Activated T-helper 17 cell treated with anti-CD3 and anti-CD28 coated beads, Interleukin-2, amount 50 U/mL, for 72 hours (primary cell): ENCODE measurements at regions not wholly inside any gene's neighbourhood (a gene's known extent, or its start where the extent isn't known, plus 50 kb on each side); places are given as distances from the start of the nearest gene placed in this dataset.
"Not testable (repeated sequence)": the region's sequence is repeated elsewhere in the genome, so short reads cannot be mapped to it uniquely, and the experiment has no call there.

Source experiments
- ATAC-seq: fragments of 150-1000 bp; cut with Tn5 transposase; replicated peaks from 2 replicates; pipeline ENCODE4 v1.10.0; 2021; ENCODE audit warnings: mild to moderate bottlenecking, moderate library complexity
- H3K27ac Mint-ChIP-seq: one replicate; pipeline ENCODE4 v1.8.0; 2022; ENCODE audit warnings: mixed read lengths
- H3K27me3 Mint-ChIP-seq: one replicate; pipeline ENCODE4 v1.8.0; 2022; ENCODE audit warnings: mixed read lengths
- H3K36me3 Mint-ChIP-seq: one replicate; pipeline ENCODE4 v1.8.0; 2022; ENCODE audit warnings: low read depth, mild to moderate bottlenecking, mixed read lengths
- H3K4me1 Mint-ChIP-seq: one replicate; pipeline ENCODE4 v1.8.0; 2022; ENCODE audit warnings: mixed read lengths
- H3K4me3 Mint-ChIP-seq: one replicate; pipeline ENCODE4 v1.8.0; 2022; ENCODE audit warnings: mild to moderate bottlenecking, mixed read lengths
- H3K9me3 Mint-ChIP-seq: one replicate; pipeline ENCODE4 v1.8.0; 2022; ENCODE audit warnings: mixed read lengths

DNA sequence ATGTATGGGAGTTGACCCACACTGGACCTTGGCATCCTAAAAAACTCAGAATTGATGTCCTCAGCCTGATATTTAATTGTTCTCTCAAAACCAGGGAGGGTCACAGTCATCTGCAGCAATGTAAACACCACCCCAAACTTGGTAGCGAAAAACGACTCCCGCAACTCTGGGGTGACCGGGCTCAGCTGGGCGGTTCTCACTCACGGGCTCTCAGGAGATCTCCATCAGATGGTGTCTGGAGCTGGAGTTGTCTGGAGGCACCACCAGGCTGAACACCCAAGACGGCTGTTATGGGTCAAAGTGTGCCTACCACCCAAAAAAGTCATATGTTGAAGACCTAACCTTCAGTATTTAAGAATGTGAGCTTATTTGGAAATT lies 50.9 kb upstream of the NXT1 start:
- ATAC-seq = no peak
- Mint-ChIP-seq H3K27ac (no peak overlapping the region), H3K9me3 (no peaks in the 10 kb centered on the region), H3K4me3 (no peak overlapping the region), H3K4me1 (peaks cover 4% of the 10 kb centered on the region), H3K27me3 (peaks cover 6% of the 10 kb centered on the region), H3K36me3 (no peaks in the 10 kb centered on the region)

DNA sequence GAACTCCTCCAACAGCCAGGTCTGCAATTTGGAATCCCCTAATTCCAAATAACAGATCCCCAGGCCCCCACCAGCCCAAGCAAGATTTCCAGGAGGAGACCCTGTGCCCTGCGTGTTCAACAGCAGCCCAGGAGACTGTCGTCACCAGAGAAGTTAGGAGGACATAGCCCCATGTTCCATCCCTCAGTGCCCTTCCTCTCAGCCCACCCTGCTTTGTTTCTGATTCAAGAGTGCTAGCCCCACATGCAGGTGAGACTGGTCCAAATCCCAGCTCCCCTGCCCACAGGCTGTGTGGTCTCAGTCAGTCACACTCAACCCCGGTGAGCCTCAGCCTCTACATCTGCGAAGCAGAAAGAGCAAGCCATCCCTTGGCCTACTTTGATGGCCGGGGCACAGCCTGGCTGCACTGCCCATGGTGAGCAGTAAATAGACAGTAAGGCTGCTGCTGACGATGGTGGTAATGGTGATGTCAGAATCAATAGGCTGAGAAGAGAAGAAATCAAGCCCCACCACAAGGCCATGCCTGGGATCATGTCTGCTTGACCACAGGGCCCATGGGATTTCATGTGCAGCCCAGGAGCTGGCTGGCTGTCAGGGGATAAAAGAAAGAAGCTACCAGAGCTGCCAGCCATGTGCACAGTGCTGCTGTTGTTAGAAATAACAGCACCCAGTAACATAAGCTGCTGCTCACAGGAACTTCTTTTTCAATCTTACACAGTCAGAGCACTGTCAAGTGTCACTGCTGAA lies 51.5 kb upstream of the NXT1 start:
- no peak overlapping the region for H3K27ac Mint-ChIP-seq
- H3K4me3 Mint-ChIP-seq = no peak overlapping the region
- no peak for ATAC-seq
- H3K9me3 Mint-ChIP-seq = no peaks in the 10 kb centered on the region
- no peaks in the 10 kb centered on the region for H3K36me3 Mint-ChIP-seq
- H3K27me3 Mint-ChIP-seq = peaks cover 10% of the 10 kb centered on the region
- peaks cover 4% of the 10 kb centered on the region for H3K4me1 Mint-ChIP-seq

DNA sequence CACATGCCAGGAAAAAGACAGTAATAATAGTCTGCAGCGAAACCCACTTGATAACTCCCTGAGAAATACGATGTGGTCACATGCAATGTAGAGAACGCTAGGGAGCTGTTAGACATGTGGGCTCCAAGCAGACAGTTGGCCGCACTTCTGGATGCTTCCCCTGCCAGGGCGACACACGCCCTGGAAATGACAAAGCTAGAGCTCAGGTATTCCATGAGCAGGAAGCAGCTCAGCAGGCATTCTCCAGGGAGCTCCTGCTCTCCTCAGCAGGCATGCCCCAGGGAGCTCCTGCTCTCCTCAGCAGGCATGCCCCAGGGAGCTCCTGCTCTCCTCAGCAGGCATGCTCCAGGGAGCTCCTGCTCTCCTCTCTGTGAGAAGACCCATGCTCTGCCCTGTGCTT lies 52.4 kb upstream of the NXT1 start:
- Mint-ChIP-seq H3K4me1 (no peaks in the 10 kb centered on the region), H3K9me3 (no peaks in the 10 kb centered on the region), H3K36me3 (no peaks in the 10 kb centered on the region), H3K27me3 (peaks cover 10% of the 10 kb centered on the region), H3K27ac (no peak overlapping the region), H3K4me3 (no peak overlapping the region)
- no peak for ATAC-seq

GRCh38 chr20:23296841-23297701 lies 53.5 kb upstream of the NXT1 start:
- no peak overlapping the region for H3K27ac Mint-ChIP-seq
- no peaks in the 10 kb centered on the region for H3K4me1 Mint-ChIP-seq
- H3K27me3 Mint-ChIP-seq = peaks cover 10% of the 10 kb centered on the region
- no peaks in the 10 kb centered on the region for H3K36me3 Mint-ChIP-seq
- H3K9me3 Mint-ChIP-seq = no peaks in the 10 kb centered on the region
- ATAC-seq = no peak
- no peak overlapping the region for H3K4me3 Mint-ChIP-seq

- H3K4me3 Mint-ChIP-seq = no peak overlapping the region
- no peak for ATAC-seq
- H3K9me3 Mint-ChIP-seq = no peaks in the 10 kb centered on the region
Measured at GRCh38 chr20:23295934-23296333, 54.7 kb upstream of the NXT1 start.

DNA sequence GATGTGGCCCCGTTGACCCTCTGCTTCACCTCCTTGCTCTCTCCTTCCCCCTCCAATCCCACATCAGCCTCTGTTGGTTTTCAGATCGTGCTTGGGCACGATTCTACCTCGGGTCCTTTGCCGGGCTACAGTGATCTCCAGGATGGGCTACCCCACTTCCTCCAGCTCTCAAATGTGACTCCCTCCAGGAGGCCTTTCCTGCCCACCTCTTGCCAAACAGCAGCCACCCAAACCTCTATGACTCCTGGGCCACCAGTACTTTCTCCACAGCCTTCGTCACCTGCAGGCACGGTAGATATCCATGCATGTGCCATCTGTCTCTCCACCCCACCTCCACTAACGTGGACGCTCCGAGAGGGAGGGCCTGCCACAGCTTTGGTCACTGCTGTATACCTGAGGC lies 55.9 kb upstream of the NXT1 start:
- ATAC-seq = no peak
- no peaks in the 10 kb centered on the region for H3K36me3 Mint-ChIP-seq
- no peaks in the 10 kb centered on the region for H3K9me3 Mint-ChIP-seq
- no peak overlapping the region for H3K27ac Mint-ChIP-seq
- no peaks in the 10 kb centered on the region for H3K4me1 Mint-ChIP-seq
- H3K4me3 Mint-ChIP-seq = no peak overlapping the region
- H3K27me3 Mint-ChIP-seq = peaks cover 19% of the 10 kb centered on the region

More at GRCh38 chr20:23295934-23296333, 54.7 kb upstream of the NXT1 start:
- no peaks in the 10 kb centered on the region for H3K4me1 Mint-ChIP-seq
- H3K27me3 Mint-ChIP-seq = peaks cover 15% of the 10 kb centered on the region
- H3K36me3 Mint-ChIP-seq = no peaks in the 10 kb centered on the region
- no peak overlapping the region for H3K27ac Mint-ChIP-seq

DNA sequence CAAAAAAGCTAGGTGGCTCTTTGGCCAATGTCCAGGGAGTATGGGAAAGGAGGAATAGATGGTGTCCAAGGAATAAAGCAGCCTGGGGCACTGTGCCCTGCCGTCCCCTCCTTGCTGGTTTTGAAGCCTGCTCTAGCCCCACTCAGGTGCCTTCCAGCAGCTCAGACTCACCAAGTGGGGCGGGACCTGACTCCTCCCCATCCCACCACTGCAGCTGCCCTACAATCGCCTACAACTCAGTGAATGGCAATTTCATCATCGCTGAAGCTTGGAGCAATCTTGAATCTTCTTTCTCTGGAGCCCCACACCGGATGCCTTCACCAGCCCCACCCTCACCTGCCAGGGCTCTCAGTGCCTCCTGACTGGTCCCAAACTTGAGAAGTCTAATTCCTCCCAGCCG lies 56.4 kb upstream of the NXT1 start:
- Mint-ChIP-seq H3K36me3 (no peaks in the 10 kb centered on the region), H3K27ac (no peak overlapping the region), H3K27me3 (peaks cover 19% of the 10 kb centered on the region), H3K4me1 (no peaks in the 10 kb centered on the region), H3K9me3 (no peaks in the 10 kb centered on the region), H3K4me3 (no peak overlapping the region)
- ATAC-seq = no peak

DNA sequence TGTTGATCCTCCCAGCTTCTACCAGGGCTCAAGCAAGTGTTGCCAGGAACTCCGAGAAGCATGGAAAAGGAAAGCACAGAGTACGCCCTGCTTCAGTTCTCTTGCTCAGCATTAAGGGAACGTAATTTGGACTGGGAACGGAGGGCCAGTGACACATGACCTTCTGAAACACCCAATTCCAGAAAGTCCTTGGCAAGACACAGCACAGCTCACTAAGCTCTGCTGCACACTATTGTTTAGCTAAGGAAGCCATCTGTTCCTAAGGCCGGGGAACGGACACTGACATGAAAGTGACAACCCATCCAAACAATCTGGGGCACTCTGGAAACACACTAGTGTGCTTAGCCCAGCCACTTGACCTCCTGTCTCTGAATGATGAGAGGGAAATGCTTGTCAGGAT lies 56.9 kb upstream of the NXT1 start:
- Mint-ChIP-seq H3K4me3 (no peak overlapping the region), H3K27me3 (peaks cover 19% of the 10 kb centered on the region), H3K36me3 (no peaks in the 10 kb centered on the region), H3K9me3 (no peaks in the 10 kb centered on the region), H3K4me1 (no peaks in the 10 kb centered on the region), H3K27ac (no peak overlapping the region)
- ATAC-seq = no peak

DNA sequence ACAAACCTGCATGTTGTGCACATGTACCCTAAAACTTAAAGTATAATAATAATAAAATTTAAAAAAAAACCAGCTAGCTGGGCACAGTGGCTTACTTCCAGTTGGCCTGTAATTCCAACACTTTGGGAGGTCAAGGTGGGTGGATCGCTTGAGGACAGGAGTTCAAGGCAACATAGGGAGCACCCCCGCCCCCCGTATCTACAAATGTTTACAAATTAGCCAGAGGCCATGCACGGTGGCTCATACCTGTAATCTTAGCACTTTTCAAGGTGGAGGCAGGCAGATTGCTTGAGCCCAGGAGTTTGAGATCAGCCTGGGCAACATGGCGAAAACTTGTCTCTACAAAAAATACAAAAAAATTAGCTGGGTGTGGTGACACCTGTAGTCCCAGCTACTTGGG lies 58.3 kb upstream of the NXT1 start:
- not testable (repeated sequence) for H3K36me3 Mint-ChIP-seq

GRCh38 chr20:23291575-23292240 lies 58.9 kb upstream of the NXT1 start:
- peaks cover 16% of the 10 kb centered on the region for H3K27me3 Mint-ChIP-seq
- H3K27ac Mint-ChIP-seq = no peak overlapping the region
- no peaks in the 10 kb centered on the region for H3K36me3 Mint-ChIP-seq
- no peak overlapping the region for H3K4me3 Mint-ChIP-seq
- no peak for ATAC-seq
- H3K9me3 Mint-ChIP-seq = no peaks in the 10 kb centered on the region
- H3K4me1 Mint-ChIP-seq = no peaks in the 10 kb centered on the region

More for the DNA sequence above, 58.3 kb upstream of the NXT1 start:
- not testable (repeated sequence) for H3K4me3 Mint-ChIP-seq, H3K27ac Mint-ChIP-seq, H3K9me3 Mint-ChIP-seq, H3K4me1 Mint-ChIP-seq, ATAC-seq
- H3K27me3 Mint-ChIP-seq = peaks cover 16% of the 10 kb centered on the region

DNA sequence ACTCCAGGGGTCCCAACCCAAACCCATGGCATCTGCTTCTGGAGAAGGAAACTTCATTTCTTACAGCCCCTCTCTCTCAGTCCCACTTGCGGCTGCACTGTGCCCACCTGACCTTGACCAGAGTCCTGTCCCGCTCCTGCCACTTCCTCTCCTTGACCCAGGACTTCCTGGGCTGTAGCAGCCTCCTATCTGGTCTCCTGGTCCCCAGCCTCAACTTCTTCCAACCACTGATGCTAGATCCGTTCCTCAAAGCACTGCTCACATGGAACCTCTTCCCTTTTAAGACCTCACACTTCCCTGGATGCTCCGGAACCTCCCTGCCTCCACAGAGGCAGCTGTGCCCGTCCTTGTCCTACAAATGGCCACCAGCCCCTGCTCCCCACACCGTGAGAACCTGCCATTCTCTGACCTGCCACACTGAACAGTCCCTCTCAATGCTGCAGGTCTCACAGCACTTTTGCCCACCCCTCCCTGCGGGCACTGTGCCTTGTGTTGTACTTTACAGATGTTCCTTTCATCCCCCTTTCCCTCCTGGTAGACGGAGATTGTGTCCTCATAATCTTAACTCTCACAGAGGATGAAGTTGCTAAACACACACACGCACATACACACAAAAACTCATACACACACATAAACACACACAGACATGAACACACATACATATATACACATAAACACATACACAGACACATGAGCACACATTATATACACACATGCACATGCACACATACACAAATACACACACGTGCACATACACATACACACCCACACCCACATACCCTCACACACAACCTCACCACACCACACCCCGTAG lies 59.6 kb upstream of the NXT1 start:
- H3K9me3 Mint-ChIP-seq = no peaks in the 10 kb centered on the region
- H3K27me3 Mint-ChIP-seq = peaks cover 16% of the 10 kb centered on the region
- H3K36me3 Mint-ChIP-seq = no peaks in the 10 kb centered on the region
- H3K27ac Mint-ChIP-seq = no peak overlapping the region
- H3K4me1 Mint-ChIP-seq = no peaks in the 10 kb centered on the region
- no peak for ATAC-seq
- H3K4me3 Mint-ChIP-seq = no peak overlapping the region

DNA sequence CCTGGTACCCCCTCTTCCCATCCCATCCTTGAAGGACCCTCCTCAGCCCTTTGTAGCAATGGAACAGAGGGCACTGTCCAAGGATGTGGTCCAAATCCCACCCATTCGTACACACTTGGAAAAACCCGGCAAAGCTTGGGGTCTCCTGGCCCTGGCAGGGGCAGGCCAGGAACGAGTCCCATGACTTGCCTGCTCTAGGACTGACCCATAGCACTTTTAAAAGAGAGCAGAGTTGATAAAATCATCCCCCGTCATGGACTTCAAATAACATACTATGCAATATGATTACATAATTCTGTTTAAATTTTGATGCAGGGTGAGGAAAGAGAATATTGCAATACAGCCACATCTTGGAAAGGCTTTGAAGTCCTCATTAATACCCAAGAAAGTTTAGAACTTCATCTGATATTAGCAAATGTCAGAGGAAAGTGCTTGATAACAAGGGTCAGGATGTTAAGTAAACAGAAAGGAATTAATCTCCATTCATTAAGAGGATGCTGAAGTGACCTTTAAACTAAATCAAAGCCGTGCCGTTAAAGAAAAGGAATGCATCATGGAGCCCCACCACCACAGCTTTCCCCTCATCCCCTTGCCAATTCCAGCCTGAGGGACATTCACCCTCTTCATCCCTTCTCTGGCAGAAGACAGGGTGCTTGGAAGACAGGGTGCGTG lies 60.7 kb upstream of the NXT1 start:
- Mint-ChIP-seq H3K27me3 (peaks cover 15% of the 10 kb centered on the region), H3K4me3 (no peak overlapping the region), H3K4me1 (no peaks in the 10 kb centered on the region), H3K27ac (no peak overlapping the region), H3K36me3 (no peaks in the 10 kb centered on the region), H3K9me3 (no peaks in the 10 kb centered on the region)
- no peak for ATAC-seq

DNA sequence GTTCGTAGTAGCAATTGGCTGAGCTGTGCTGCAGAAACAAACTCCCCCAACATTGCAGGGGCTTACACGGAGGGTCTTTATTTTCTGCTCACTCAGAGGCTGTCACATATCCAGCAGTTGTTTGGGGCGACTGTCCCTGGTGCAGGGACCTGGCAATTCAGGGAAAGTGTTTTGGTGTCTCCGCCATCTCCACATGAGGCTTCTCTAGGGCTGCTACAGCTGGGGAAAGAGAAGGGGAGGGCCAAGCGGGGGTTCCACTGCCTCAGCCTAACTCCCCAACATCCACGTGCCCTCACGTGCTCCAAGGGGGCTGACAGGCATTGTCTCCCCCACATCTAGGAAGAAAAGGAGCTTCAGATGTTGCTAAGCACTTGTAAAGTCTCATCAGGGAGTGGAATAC lies 61.3 kb upstream of the NXT1 start:
- Mint-ChIP-seq H3K9me3 (no peaks in the 10 kb centered on the region), H3K36me3 (no peaks in the 10 kb centered on the region), H3K4me1 (no peaks in the 10 kb centered on the region), H3K27ac (no peak overlapping the region), H3K4me3 (no peak overlapping the region), H3K27me3 (peaks cover 10% of the 10 kb centered on the region)
- no peak for ATAC-seq
